ENCODE measurements at regions not wholly inside any gene's neighbourhood (a gene's known extent, or its start where the extent isn't known, plus 50 kb on each side); places are given as distances from the start of the nearest gene placed in this dataset.
"Not testable (repeated sequence)": the region's sequence is repeated elsewhere in the genome, so short reads cannot be mapped to it uniquely, and the experiment has no call there.

GRCh38 chr6:112929641-112930040 is 582.5 kb downstream of the RFPL4B start:
- DNase-seq (ENCODE audit: low spot score): no peak

DNA sequence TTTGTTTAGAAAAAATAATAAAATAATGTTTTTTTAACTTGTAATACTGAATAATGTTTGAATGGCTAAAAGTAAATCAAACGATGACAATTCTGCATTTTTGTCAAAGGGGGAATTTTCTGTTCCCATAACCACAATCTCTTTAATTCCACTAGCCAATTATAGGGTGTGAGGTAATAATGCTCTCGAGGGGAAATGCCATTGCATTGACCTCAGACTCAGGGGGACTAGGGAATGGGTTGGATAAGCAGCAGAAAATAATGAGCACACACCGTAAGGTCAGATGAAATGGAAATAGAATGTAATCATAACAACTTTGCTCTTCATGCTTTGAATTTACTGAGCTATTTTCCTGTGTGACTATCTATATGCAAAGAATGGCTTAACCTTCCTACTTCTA is 584.7 kb downstream of the RFPL4B start:
- no peak for DNase-seq (ENCODE audit: low spot score)

DNA sequence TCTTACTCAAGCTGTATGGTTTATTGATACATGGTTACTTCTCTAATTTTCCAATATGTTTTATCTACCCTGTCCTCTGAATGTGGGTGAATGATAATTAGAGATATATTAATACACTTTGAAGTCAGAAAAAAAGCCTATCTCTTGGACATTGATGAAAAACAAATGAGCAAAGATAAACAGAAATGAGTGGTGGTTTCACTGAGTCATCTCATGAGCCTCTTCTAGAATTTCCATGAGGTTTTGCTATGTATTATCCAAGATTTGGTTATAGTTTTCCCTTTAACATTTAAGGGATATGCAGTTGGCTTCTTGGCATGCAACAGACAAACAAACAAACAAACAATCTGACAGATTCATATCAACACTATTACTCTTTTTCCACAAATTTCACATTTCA is 586.8 kb downstream of the RFPL4B start:
- DNase-seq (ENCODE audit: low spot score): no peak

DNA sequence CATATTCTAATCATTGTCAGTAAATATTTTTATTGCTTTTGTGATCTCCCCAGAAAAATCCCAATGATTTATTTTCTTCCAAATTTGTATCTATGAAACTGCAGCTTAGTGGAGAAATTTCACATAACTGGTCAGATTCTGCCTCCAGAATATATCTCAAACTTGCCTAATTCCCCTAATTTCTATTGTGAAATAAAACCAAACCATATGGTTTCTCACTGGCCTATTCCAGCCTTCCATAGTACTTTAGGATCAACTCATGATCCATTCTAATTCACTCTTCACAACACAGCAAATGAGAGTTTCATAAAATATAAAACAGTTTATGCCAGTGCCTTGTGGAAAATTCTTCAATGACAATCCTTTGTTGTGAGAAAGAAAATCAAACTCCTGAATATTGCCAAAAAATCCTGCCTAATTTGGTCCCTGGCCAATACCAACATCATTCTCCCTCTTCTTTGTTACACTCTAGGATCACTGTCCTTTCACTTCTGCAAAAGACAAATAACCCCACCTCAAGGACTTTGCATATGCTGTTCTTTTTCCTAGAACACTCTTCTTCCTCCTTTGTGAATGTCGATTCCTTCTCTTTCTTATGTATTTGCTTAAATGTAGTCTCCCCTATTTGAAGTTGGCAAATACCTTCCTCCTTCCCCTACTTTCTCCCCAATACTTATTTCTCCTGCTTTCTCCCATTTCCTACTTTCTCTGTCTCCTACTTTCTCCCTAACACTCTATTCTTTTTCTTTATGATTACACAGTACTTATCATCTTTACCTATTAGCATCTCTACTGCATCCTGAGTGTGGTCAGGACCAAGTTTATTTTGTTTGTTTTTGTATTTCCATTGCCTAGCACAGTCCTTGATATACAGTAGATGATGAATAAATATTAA is 587.5 kb downstream of the RFPL4B start:
- no peak for DNase-seq (ENCODE audit: low spot score)

GRCh38 chr6:112935402-112936078 is 588.4 kb downstream of the RFPL4B start:
- DNase-seq (ENCODE audit: low spot score): no peak

DNA sequence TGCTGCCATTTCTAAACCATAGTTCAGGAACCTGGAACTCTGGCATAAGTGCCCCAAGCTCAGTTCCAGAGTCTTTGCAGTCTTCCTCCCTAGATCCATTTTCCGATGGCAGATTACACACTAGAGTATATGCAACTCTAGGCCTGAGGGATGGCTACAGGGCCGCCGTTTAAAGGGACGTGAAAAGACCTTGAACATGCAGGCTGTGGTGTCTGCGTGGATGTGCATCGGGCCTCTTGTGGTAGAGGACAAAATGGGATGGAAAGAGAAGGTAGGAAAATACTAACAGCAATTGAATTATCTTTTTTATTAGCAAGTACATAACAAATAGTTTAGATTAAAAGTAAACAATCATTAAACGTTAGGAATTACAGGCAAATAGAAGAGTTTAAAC is 588.9 kb downstream of the RFPL4B start:
- no peak for DNase-seq (ENCODE audit: low spot score)

DNA sequence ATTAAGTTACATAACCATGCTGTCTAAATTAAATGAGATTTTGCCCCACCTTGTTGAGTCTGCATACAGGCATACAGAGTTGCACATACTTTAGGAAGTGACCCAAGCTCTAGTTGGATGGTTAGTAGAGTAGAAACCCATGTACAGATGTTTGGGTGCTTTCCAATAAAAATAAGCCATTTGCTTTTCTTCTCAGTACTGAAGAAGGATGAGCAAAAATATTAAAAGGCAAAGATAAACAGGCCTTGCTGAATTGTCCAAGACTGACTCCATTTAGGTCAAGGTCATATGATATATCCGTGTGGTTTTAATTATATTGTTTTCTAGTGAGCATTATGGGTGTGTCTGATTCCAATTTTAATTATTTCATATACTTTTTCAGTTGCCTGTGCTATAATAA is 589.4 kb downstream of the RFPL4B start:
- no peak for DNase-seq (ENCODE audit: low spot score)

- not testable (repeated sequence) for DNase-seq (ENCODE audit: low spot score)
Measured at GRCh38 chr6:112937690-112938089, 590.6 kb downstream of the RFPL4B start.

GRCh38 chr6:112938650-112939049 is 591.5 kb downstream of the RFPL4B start:
- no peak for DNase-seq (ENCODE audit: low spot score)

DNA sequence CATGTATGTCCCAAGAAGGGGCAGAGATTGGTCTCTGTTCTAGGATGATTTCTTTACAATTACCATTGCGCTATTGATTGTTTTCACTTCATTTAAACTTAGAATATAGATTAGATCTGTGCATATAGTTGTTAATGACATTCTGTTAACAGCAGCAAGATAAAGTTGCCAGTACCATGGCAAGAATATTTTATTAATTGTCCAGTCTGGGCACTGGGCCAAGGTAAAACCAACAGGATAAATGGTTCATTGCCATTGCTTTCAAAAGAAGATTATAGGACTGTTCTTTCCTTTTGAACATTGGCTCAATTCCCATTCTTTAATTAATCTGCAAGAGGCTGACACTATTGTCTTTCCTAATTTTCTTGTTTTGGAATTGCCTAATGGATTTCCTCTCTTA is 592.4 kb downstream of the RFPL4B start:
- DNase-seq (ENCODE audit: low spot score): no peak

DNA sequence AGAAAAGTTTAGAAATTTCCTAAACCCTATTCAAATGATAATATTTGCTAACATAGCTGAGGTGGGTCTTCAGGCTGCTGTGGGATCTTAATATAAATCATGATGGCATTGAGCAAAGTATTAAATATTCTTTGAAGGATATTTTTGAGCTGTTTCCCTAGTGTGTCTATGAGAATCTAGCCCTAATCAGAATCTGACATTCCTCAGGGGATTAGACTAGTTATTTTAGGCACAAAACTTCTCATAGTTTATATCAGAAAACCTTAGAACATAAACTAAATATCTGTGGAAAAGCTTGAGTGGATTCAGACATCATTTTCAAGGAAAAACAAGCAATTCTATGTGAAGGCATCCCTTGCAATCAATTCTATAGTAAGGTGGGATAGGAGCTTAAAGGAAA is 594.5 kb downstream of the RFPL4B start:
- DNase-seq (ENCODE audit: low spot score): no peak

DNA sequence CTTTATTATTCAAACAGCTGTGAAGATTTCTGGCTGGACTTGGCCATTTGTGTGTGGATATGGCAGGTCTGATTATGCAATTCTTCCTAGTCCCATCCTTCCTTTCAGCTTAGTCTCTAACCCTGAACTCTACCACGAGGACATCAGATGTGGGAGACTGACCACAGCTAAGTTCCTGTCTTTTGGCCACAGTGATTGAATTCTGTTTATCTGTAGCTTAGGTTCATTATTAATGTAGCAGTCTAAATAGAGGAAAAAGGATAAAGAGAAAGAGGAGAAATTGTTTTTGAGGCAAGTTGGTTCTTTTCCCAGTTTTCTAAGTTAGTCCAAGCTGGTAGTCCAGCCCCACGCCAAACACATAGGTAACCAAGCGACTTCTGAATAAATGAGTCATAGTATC is 598.9 kb downstream of the RFPL4B start:
- DNase-seq (ENCODE audit: low spot score): no peak

DNA sequence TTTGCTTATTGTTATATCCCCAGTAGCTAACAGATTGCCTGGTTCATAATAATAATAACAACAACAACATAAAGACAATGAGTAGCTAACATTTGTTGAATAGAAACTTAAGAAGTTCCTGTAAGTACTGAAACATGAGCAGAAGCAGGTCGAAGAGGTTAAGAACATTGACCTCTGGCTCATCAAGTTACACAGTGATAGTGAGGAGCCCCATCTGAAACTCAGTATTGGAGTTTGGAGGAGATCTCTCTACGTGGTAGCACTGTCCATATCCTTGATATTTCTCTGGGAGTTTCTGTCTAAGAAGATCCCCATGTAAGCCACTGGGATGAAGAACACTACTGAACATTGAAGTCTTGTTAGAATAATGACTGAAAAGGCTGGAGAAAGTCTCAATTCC is 600.4 kb downstream of the RFPL4B start:
- DNase-seq (ENCODE audit: low spot score): no peak

- no peak for DNase-seq (ENCODE audit: low spot score)
Measured at GRCh38 chr6:112951829-112952228, 604.7 kb downstream of the RFPL4B start.

DNA sequence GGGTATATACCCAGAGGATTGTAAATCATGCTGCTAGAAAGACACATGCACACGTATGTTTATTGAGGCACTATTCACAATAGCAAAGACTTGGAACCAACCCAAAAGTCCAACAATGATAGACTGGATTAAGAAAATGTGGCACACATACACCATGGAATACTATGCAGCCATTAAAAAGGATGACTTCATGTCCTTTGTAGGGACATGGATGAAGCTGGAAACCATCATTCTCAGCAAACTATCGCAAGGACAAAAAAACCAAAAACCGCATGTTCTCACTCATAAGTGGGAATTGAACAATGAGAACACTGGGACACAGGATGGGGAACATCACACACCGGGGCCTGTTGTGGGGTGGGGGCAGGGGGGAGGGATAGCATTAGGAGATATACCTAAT is 608.6 kb downstream of the RFPL4B start:
- DNase-seq (ENCODE audit: low spot score): not testable (repeated sequence)

GRCh38 chr6:112956696-112957535 is 609.8 kb downstream of the RFPL4B start:
- no peak for DNase-seq (ENCODE audit: low spot score)

- no peak for DNase-seq (ENCODE audit: low spot score)
Measured at GRCh38 chr6:112957536-112957916, 610.4 kb downstream of the RFPL4B start.

DNA sequence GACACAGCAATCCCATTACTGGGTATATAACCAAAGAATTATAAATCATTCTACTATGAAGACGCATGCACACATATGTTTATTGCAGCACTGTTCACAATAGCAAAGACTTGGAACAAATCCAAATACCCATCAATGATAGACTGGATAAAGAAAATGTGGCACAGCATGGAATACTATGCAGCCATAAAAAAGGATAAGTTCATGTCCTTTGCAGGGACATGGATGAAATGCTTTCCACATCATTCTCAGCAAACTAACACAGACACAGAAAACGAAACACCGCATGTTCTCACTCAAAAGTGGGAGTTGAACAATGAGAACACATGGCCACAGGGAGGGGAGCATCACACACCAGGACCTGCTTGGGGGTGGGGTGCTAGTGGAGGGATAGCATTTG is 613.0 kb downstream of the RFPL4B start:
- not testable (repeated sequence) for DNase-seq (ENCODE audit: low spot score)

- no peak for DNase-seq (ENCODE audit: low spot score)
Measured at GRCh38 chr6:112967974-112968373, 620.8 kb downstream of the RFPL4B start.

GRCh38 chr6:112971651-112972050 is 624.5 kb downstream of the RFPL4B start:
- no peak for DNase-seq (ENCODE audit: low spot score)

DNA sequence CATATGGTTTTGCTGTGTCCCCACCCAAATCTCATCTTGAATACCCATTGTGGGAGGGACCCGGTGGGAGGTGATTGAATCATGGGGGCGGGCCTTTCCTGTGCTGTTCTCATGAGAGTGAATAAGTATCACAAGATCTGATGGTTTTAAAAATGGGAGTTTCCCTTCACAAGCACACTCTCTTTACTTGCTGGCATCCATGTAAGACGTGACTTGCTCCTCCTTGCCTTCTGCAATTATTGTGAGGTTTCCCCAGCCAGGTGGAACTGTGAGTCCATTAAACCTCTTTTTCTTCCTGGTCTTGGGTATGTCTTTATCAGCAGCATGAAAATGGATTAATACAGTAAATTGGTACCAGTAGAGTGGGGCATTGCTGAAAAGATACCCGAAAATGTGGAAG is 627.8 kb downstream of the RFPL4B start:
- DNase-seq (ENCODE audit: low spot score): not testable (repeated sequence)

DNA sequence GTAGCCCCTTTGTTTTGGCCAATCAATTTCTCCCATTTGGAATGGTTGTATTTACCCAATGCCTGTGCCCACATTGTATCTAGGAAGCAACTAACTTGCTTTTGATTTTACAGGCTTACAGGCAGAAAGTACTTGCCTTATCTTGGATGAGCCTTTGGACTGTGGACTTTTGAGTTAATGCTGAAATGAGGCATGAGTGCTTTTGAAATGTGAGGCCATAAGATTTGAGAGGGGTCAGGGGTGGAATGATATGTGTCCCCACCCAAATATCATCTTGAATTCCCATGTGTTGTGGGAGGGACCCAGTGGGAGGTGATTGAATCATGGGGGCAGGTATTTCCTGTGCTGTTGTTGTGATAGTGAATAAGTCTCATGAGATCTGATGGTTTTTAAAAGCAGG is 629.4 kb downstream of the RFPL4B start:
- DNase-seq (ENCODE audit: low spot score): not testable (repeated sequence)
